ENCODE measurements at regions not wholly inside any gene's neighbourhood (a gene's known extent, or its start where the extent isn't known, plus 50 kb on each side); places are given as distances from the start of the nearest gene placed in this dataset.

DNA sequence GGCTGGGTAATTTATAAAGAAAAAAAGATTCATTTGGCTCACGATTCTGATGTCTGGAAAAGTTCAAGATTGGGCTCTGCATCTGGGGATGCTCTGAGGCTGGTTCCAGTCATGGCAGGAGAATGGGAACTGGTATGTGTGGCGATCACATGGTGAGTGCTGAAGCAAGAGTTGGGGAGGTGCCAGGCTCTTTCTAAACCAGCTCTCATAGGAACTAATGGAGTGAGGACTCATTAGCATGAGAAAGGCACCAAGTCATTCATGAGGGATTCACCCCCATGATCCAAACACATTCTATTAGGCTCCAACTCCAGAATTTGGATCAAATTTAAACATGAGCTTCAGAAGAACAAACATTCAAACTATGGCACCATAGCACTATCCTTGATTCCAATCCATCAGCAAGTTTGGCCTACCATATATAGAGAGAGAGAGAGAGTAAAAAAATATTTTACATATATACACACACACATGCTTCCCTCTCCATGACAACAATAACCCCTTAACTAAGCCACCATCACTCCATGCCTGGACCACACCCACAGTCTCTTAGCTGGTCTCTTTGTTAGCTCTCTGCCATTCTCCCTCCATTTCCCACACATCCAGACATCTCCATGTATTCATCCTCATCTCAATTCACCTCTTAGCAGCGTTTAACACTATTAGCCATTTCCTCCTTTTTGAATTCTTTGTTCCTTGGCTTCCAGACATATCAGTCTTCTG is 57.9 kb downstream of the NPY start:
- no peak for DNase-seq

DNA sequence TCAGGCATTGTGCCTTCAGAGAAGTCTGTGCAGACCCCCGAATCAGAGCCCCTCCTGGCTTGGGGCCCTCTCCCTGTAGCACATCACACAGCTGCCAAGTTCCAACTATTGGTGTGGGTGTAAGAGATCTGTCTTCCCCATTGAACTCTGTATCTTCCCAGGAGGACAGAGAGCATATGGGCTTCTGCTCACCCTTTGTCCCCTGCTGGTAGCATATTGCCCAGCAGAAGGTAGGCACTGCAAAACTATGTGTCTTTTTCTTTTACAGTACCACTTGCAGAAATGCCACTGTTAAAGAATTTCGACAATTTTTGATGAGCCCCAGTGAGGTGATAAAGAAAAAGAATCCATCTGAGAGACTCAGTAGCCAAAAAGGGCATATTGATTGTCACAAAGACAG is 59.6 kb downstream of the NPY start:
- DNase-seq: no peak

DNA sequence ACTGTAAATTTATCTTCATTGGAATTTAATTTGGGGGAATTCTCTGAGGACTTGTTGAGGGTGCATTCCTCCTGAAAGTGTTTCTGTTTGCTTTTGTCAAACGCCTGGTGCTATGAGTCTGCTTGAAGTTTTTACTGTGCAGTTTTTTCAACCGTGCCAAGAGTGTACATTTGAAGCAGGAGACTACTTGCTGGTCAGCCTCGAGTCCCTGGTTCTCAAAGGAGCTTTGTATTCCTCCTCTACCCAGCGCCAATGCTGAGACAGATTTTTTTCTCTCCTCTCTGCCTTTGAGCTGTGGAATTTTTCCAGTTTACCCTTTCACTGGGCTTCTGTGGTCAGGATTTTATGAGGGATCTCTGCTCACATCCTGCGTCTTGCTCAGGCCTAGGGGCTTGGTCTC is 62.1 kb downstream of the NPY start:
- peak; percentile 26 for DNase-seq

DNA sequence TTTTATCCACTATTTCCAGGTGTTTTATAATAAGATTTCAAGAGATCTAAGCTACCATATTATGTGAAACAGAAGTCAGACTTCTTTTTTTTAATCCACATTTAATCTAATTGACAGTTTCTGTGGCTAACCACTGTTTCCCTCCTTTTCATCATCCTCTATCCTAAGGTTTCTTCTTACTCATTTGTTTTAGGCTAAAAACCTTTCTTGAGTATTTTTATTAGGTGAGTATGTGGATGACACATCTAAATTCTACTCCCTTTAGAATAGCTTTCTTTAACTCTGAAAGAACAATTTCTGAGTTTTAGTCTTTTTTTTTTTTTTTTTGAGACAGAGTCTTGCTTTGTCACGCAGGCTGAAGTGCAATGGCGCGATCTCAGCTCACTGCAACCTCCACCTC is 62.7 kb downstream of the NPY start:
- DNase-seq: no peak

DNA sequence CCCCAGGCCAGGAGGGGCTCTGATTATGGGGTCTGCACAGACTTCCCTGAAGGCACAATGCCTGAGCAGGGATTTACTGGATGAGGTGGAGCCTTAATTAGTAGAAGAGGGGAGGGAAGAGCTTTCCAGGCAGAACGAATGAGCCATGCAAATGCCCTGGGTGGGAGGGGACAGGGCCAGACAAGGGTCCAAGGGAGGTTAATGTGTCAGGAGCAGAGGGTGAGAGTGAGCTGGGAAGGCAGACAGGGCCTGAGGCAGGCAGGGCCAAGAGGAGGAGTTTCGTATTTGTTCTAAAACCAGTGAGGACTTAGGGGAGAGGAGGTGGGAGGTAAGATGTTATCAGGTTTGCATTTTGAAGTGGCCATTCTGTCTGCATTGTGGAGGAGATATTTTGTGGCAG is 65.3 kb downstream of the NPY start:
- no peak for DNase-seq

DNA sequence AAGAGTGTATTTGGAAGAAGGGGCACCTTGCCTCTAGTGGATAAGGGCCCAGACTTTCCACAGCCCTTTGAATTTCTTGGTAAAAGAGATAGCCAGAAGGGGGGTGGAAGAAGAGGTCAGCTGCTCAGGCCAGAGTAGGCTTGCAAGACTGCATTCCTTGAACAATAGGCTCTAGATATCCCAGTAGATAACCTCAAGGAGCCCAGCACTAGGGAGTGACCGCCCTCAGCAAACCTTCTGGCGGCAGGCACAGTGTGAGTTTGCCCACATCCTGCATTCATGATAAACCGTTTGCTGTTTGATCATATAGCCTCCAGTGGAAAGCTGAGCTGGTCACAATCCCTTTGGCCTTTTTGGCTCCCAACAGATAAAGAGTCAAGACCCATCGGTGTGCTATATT is 70.5 kb downstream of the NPY start:
- DNase-seq: no peak

DNA sequence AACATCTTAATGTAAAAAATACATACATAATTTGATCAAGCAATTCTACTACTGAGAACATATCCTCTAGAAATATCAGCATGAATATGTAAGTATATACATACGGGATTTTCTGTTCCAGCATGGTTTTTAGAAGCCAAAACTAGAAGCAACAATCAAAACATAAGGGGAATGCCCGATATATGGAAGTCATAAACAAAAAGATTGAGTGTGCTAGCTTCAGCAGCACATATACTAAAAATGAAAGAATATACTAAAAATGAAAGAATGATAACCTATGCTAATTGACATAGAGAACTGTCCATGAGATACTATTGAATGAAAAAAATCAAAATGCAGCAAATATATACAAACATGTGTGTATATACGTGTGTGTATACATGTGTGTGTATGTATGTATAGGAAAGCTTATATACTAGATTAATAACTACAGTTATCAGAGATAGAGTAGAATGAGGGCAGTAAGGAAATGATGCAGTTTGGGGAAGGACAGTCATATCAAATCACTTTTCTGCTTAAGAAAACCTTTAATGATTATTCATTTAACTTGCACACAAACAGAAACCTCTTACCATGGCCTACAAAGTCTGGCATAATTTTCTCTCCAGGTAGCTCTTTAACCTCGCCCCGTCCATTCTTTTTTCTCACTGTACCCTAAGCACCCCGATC is 72.9 kb downstream of the NPY start:
- DNase-seq: no peak

DNA sequence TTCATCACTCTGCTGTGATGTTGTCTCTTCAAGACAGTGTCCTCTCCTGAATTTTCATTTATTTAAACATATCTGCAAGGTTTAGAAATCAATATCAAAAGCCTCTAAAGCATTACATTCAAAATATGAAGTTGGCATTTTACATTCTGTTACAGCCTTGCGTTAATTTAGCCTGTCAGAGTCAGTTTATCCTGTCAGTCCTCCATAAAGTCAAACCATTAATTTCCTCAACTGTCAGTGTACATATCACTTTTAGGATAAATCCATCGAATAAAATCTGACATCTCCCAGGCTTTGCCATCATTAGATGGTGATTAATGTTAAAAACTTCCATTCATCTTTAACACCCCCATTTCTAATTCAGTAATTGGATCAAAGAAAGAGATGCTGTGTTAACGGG is 77.0 kb downstream of the NPY start:
- no peak for DNase-seq

DNA sequence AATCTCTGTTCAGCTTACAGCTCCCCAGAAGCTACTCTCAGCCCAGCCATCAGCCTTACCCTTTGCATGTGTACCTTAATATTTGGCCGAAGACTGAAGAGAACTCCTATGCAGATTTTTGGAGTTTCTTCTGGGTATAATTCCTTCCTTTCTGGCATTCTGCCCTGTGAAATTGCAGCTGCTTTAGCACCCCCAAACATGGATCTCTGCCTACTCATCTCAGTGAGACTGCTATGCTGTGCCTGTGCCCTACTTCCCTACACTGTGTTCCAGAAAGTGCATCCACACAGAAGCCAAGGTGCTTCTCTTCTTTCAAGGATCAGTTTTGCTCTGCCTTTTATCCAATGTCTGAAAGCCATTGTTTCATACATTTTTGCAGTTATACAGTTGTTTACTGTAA is 81.6 kb downstream of the NPY start:
- DNase-seq: peak; percentile 72

DNA sequence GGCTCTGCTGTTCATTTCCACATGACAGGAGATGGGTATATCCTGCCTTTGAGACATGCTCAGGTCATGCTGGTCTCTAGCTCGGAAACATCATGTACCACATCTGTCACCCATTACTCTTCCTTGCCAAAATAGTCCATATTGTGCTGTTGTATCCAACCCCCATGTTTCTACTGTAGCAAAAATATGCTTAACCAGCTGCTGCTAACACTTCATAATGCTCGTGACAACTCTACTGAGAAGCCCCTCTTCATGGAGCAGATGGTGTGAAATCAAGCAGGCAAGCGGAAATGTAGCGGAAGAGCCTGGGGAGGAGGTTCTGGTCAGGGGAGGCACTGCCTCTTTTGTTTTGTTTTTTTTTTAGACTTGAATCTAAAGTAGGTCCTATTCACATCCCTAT is 82.9 kb downstream of the NPY start:
- DNase-seq: peak; percentile 91

DNA sequence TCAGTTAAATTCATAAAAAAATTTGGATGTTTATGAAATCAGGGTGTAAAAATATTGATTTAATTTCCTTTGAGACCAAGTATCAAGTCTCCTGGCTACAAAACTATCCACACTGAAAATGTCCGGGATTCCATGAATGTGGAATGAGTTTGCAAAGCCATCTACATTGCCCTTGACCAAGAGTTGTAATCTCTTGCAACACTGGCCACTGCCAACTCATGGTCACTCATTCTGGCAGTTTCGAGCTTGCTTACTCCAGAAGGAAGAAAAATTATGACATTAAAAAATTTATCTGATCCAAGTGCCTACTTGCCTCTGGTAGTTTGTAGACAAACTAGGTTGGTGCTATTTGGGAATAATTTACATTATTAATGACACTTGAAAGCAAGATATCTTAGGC is 84.2 kb downstream of the NPY start:
- DNase-seq: no peak

DNA sequence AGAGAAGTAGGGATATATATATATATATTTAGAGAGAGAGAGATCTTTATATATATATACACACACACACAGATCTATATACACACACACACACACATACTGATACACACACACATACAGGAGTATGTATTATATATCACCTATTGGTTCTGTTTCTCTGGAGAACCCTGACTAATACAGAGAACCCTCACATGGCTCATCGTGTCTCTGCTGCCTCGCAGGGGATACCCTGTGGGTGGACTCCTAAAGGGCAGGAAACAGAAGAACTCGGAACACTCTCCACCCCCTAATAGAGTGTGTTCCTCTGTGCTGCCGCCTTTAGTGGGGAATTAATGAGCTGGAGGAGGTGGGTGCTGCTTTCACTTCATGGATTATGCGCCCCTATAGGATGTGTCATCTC is 86.6 kb downstream of the NPY start:
- no peak for DNase-seq

DNA sequence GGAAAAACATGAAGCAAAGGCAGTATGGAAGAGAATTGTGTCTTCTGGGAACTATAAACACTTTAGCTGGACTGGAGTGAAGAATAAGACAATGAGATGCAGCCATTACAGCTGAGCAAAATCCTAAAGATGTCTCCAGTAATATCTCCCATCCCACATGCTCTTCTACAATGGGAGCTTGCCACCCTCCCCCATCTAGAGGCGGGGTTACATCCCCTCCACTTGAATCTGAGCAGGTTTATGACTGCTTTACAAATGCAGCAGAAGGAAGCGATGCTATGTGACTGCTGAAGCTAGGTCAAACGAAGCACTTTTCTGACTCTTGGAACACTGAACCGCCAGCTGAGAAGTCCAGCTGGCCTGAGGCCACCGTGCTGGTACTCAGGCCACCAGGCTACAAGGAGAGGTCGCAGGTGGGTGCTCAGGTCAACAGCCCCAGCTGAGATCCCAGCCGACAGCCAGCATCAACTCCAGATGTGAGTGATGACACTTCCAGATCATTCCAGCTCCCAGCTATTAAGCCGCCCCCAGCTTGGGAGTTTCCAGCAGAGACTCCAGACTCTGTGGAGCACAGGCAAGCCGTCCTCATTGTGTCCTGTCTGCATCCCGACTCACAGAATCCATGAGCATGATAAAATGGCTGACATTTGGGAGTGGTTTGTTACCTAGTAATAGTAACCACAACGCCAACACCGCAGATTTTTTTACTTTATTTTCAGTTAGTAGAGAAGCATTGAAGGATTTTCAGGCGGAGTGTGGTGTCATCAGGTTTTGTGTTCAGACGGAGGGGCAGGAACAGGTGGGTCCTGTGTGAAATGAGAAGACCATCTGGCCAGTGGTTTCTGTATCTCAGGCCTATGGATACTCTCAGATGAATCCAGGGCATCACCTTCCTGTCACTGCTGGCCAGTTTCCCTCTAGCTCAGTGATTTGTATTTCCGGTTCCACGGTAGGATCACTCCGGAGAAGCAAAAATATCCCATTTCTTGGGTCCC is 89.3 kb downstream of the NPY start:
- peak; percentile 37 for DNase-seq

DNA sequence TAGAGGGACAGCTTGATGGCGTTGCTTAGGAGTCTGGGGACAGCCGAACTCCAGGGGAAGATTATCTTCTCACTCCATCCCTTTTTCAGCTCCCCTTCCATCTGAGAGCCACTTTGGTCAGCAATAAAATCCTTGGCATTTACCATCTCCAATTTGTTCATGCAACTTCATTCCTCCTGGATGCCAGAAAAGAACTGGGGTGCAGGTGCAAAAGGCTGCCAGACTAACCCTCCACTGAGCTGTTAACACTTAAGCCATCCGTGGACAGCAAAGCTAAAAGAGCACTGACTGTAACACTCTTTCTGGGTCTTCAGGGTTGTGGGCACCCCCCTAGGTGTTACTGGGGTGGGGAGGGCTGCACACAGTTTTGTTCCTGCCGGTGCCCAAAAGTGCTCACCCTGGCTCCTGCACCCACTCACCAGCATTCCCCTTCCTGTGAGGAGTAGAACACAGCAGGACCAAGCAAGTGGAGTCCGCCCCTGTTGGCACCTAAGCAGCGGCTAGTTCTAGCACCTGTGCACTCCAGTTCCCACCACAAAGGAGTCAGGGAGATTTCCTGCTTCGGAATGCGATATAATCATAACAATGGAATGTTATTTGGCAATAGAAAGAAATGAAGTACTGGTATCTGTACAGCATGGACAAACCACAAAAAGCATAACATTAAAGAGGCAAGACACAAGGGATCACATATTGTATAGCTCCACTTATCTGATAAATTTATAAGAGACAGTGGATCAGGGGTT is 95.1 kb downstream of the NPY start:
- peak; percentile 25 for DNase-seq

DNA sequence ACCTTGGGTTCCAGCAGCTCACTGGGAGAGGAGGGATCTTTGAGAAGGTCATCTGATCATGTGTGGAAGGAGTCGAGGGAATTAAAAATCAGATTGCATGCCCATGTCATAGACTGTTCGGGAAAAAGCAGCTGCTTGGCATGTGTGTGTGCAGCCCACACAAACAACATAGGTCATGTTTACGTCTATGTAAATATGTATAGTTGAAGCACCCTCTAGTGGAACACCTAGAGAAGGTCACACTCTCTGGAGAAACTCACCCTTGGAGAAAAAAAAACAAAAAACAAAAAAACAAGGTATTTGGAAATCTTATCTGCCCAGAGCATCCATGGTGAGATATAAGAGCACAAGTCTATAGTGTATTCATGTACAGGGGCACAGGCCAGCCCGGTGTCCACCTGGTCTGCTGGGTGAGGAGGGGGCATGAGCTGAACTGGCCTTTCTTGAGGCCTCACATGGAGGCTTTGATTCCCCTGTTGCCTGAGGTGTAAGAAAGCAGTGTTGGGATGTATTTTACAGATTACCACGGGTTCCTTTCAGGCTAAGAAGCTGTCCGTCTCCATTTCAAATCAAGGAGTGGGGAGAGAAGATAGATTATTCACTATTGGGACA is 98.0 kb downstream of the NPY start:
- peak; percentile 65 for DNase-seq

DNA sequence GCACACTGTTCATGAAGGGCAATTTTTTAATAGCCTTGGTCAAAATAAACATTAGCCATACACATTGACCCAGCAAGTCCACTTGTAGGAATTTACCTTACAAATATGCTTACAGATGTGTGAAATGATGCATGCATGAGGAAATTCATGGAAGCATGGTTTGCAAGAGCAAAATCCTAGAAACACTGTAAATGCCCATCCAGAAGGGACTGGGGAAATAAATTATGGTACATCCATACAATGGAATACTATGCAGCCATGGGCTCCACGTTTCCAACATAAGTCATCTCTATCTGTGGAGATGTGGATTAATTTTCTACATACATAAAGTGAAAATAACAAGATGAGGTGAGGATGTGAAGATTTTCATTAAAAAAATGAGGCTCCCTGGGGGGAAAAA is 99.1 kb downstream of the NPY start:
- no peak for DNase-seq

DNA sequence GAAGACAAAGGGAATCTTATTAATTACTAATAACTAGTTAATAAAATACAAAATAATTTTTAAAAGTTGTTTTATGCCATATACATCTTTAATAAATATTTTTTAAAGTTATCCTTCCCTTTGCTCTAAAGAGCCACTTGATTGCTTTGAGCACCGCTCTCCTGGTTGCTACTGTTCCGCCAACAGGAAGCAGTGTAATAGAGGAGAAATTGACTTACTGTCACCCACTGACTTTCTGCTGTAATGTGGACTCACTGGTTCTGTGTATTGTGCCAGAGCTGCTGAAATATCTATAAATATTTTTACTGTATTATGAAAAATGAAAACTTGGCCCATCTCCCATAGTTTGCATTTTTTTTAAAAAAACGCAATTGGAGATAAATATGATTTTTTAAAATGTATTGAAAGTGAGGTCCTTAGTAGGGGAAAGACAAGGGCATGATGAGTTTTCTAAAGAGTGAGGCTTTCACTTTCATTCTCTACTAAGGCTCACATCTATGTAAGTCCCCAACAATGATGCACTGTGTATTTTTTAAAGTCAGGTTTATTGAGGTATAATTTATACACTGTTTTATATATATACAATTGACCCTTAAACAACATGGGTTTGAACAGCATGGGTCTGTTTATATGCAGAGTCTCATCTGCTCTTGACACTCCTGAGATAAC is 100.5 kb downstream of the NPY start:
- DNase-seq: no peak

DNA sequence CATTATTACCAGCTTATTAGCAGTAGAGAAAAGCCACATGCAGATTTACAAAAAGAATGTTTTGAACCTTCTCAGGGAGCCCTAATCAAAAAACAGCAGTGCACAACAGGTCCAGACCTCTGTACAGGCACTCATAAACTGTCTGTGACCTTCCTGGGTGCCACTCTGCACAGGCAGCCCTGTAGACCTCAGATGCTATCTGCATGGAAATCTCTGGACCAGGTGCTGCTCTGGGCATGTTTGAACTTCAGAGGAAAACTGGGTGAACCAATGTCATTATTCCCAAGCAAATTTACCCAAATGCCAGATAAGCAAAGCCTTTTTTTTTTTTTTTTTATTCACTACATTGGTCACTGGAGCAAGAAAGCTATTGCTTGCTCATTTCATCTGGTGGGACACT is 104.2 kb downstream of the NPY start:
- DNase-seq: no peak

DNA sequence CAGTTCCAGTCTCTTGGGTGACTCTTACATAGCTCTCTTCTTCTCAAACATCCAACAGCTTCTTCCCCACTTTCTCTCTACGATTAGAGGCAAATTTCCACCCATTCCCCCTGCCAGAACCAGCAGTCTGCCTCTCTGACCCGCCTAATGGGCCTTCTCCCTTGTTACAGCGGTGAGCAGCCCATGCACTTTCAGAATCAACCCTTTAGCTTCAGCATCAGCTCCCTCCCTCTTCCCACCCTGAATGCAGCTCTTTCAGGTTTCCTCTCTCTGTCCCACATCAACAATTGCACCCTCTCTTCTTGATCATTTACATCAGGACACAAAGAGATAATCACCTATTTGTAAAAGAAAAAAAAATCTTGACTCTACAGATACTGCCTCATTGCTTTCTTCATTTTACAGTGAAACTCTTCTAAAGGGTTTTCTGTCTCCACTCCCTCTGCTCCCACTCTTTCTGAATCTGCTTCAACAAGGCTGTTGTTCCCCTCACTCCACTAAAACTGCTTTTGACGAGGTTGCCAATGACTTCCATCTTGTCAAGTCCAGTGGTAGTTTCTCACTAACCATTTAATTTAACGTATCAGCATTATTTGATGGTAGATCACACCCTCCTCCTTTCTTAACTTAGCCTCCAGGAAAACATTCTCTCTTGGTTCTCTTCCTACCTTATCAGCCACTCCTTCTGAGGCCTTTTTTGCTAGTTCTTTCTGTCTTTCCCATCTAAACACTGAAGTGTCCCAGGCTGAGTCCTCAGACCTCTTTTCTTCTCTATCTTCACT is 106.6 kb downstream of the NPY start:
- DNase-seq: no peak

DNA sequence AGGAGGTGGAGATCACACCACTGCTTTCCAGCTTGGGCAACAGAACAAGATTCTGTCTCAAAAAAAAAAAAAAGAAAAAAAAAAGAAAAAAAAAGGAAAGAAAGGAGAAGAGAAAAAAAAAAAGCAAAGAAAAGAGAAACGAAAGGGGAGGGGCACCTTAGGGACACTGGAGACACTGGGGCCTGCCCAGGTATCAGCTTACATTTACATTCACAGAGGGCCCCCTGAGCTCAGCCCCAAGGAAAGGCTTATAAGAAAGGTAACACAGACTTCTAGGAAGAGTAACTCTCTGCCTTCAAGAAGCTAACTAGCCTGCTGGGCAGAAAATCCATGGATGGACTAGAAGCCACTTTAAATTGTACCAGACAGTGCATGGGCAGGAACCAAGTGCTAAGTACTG is 108.8 kb downstream of the NPY start:
- no peak for DNase-seq

DNA sequence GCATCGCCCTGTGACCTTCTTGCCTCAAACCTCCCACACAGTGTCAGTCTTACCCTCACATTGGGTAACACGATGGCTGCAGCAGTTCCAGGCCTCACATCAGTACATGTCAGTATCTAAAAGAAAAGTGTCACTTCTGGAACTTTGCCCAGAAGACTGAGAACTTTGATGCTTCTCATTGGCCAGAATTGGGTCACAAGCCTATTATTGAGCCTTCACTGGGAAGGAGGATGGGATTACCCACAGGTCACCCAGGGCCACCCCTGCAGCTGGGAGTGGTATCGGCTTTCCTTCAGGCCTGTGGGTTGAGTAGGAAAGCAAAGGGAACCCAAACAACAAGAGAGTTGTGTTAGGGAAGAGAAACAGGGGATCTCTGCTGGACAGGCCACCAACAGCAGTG is 111.5 kb downstream of the NPY start:
- peak; percentile 46 for DNase-seq
